ENCODE measurements at regions not wholly inside any gene's neighbourhood (a gene's known extent, or its start where the extent isn't known, plus 50 kb on each side); places are given as distances from the start of the nearest gene placed in this dataset.

DNA sequence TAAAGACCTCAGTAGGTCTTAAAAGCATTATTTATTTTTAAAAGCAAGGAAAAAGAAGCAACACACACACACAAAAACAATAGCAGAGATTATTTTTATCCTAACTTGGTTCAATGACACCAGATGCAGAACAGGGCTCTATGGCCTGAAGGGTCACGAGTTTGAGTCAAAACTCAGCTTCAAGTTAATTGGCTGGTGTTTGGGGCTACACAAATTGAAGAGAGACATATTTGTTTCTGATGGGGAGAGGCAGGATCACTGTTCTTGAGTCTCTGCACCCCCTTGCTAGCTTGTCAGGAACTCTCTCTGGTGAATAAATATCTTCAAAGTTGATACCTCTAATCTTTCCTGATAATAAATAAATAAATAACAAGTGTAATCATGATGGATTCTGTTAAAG, 466.1 kb downstream of the PRKD1 start:
- DNase-seq (ENCODE audit: extremely low read depth, insufficient read length): no peak

DNA sequence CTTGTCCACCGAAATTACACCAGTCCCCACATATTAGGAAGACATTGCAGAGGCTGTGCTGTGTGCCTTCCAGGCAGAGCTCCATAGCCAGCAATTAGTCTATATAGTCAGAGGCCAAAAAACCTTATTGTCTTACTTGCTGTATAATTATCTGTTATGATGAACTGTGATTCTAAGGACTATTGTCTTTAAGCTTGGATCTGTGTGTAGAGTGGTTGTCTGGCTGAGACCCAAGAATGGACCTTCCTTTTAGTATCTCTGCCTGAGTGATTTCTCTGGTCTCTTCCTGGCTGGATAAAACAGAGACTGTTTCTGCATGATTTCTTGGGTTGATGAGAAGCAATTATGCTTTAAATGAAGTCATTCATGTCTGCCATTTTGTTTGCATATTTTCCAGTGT, 465.3 kb downstream of the PRKD1 start:
- Histone ChIP-seq H3K4me3 (replicated peaks; ENCODE audit: low read depth, low read length) (no peak overlapping the region), H3K36me3 (ENCODE audit: control insufficient read depth, insufficient read depth, low read length) (no peaks in the 10 kb centered on the region), H3K27me3 (replicated peaks; ENCODE audit: control insufficient read depth, insufficient read depth, low read length) (no peaks in the 10 kb centered on the region)
- TF ChIP-seq, protein P1, sequence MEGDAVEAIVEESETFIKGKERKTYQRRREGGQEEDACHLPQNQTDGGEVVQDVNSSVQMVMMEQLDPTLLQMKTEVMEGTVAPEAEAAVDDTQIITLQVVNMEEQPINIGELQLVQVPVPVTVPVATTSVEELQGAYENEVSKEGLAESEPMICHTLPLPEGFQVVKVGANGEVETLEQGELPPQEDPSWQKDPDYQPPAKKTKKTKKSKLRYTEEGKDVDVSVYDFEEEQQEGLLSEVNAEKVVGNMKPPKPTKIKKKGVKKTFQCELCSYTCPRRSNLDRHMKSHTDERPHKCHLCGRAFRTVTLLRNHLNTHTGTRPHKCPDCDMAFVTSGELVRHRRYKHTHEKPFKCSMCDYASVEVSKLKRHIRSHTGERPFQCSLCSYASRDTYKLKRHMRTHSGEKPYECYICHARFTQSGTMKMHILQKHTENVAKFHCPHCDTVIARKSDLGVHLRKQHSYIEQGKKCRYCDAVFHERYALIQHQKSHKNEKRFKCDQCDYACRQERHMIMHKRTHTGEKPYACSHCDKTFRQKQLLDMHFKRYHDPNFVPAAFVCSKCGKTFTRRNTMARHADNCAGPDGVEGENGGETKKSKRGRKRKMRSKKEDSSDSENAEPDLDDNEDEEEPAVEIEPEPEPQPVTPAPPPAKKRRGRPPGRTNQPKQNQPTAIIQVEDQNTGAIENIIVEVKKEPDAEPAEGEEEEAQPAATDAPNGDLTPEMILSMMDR (IDR thresholded peaks at IDR 0.05; ENCODE audit: insufficient read depth, low read length, poor library complexity, severe bottlenecking): no peak
- DNase-seq (ENCODE audit: extremely low read depth, insufficient read length): no peak

More for the DNA sequence above, 466.1 kb downstream of the PRKD1 start:
- Histone ChIP-seq H3K27me3 (replicated peaks; ENCODE audit: control insufficient read depth, insufficient read depth, low read length) (no peaks in the 10 kb centered on the region), H3K36me3 (ENCODE audit: control insufficient read depth, insufficient read depth, low read length) (no peaks in the 10 kb centered on the region), H3K4me3 (replicated peaks; ENCODE audit: low read depth, low read length) (no peak overlapping the region)
- TF ChIP-seq, protein P1 (IDR thresholded peaks at IDR 0.05; ENCODE audit: insufficient read depth, low read length, poor library complexity, severe bottlenecking): no peak

DNA sequence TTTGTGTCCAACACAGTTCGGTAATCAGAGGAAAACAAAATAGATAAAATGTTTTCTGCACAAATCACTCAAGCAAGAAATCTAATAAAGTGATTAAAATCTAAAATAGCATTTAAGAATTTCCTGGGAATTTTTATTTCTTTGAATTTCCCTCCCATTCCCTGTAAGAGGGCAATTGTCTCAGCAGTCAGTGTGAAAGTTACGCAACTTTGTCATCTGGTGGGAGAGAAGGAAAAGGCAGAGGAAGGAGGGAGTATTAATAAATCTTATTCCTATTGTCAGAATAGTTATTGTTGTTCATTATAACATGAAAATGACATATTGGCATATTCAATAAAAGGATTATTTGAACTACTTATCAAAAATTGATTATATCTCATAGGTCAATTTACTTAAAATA, 464.9 kb downstream of the PRKD1 start:
- no peak overlapping the region for H3K4me3 ChIP-seq (replicated peaks; ENCODE audit: low read depth, low read length)
- no peaks in the 10 kb centered on the region for H3K27me3 ChIP-seq (replicated peaks; ENCODE audit: control insufficient read depth, insufficient read depth, low read length)
- TF ChIP-seq, protein P1 (IDR thresholded peaks at IDR 0.05; ENCODE audit: insufficient read depth, low read length, poor library complexity, severe bottlenecking): no peak
- no peak for DNase-seq (ENCODE audit: extremely low read depth, insufficient read length)
- no peaks in the 10 kb centered on the region for H3K36me3 ChIP-seq (ENCODE audit: control insufficient read depth, insufficient read depth, low read length)

DNA sequence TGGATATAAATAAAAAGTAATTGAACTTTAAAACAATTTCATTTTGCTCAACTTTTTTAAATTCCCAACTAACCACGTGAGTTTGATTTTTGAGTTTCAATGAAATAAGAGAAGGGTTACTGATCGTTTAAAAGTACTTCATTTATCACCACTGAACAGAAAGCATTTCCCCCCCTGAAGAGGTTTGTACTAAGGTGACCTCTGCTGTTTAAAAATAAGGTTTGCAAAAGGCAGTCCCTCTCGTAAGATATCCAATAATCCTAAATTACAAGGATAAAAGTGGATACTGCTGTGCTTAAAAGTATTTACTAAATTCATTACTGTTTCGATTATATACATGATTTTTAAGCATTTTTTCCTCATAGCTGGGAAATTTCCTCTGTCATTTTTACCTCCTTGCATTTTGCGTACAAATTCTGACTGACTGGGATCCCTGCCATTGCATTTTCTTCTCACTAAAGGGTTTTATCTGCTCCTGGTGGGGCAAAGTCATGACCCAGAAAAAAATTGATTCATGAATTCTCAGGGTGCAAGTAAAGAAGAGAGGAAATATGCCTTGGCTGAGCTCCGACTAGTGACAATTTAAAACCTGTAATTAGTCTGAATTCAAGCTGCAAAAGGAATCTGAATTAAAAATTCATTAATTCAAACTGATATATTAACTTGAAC, 463.8 kb downstream of the PRKD1 start:
- no peak for DNase-seq (ENCODE audit: extremely low read depth, insufficient read length)
- H3K4me3 ChIP-seq (replicated peaks; ENCODE audit: low read depth, low read length): no peak overlapping the region
- TF ChIP-seq, protein P1 (IDR thresholded peaks at IDR 0.05; ENCODE audit: insufficient read depth, low read length, poor library complexity, severe bottlenecking): no peak
- no peaks in the 10 kb centered on the region for H3K27me3 ChIP-seq (replicated peaks; ENCODE audit: control insufficient read depth, insufficient read depth, low read length)
- no peaks in the 10 kb centered on the region for H3K36me3 ChIP-seq (ENCODE audit: control insufficient read depth, insufficient read depth, low read length)

DNA sequence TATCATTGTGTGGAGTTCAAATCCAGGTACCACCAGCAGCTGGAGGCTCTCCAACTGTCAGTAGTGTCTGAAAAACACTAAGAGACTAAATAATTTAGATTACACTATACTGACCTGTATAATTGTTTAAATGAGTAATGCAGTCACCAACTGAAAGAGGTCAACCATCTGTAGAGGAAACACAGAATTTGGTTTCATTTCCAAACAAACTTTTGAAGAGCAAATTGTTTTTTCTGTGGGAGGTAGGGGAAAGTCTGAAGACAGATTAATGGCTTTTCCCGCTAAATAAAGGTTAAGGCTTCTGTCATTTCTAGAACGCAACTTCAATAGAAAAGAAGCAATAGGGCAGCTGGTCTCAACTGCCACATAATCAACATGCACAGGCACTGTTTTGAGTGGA, 462.6 kb downstream of the PRKD1 start:
- TF ChIP-seq, protein P1 (IDR thresholded peaks at IDR 0.05; ENCODE audit: insufficient read depth, low read length, poor library complexity, severe bottlenecking): no peak
- no peaks in the 10 kb centered on the region for H3K27me3 ChIP-seq (replicated peaks; ENCODE audit: control insufficient read depth, insufficient read depth, low read length)
- no peak overlapping the region for H3K4me3 ChIP-seq (replicated peaks; ENCODE audit: low read depth, low read length)
- no peaks in the 10 kb centered on the region for H3K36me3 ChIP-seq (ENCODE audit: control insufficient read depth, insufficient read depth, low read length)
- DNase-seq (ENCODE audit: extremely low read depth, insufficient read length): no peak

DNA sequence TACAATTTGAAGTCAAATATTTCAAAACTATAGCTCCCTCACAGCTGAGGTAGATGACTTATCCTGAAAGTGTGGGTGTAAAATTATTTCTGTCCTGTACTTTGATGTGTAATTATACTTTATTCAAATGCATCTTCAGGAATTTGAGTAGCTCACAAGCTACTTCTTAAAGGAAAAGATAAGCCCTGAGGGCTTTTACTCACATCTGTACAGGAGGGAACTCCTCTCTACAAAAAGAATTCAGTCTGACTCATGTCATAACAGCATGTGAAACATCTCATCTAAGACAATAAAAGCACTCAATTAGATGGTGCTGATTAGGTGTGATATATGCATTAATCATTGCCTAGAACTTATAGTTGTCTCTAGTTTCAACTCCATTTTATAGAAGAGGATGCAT, 452.0 kb downstream of the PRKD1 start:
- DNase-seq (ENCODE audit: extremely low read depth, insufficient read length): no peak
- Histone ChIP-seq H3K4me3 (replicated peaks; ENCODE audit: low read depth, low read length) (no peak overlapping the region), H3K36me3 (ENCODE audit: control insufficient read depth, insufficient read depth, low read length) (no peaks in the 10 kb centered on the region), H3K27me3 (replicated peaks; ENCODE audit: control insufficient read depth, insufficient read depth, low read length) (no peaks in the 10 kb centered on the region)
- TF ChIP-seq, protein P1 (IDR thresholded peaks at IDR 0.05; ENCODE audit: insufficient read depth, low read length, poor library complexity, severe bottlenecking): no peak
